HG03095 (cell line): ENCODE measurements at regions not wholly inside any gene's neighbourhood (a gene's known extent, or its start where the extent isn't known, plus 50 kb on each side); places are given as distances from the start of the nearest gene placed in this dataset.
"Not testable (repeated sequence)": the region's sequence is repeated elsewhere in the genome, so short reads cannot be mapped to it uniquely, and the experiment has no call there.

Experiments
- ATAC-seq: cut with Tn5 transposase; IDR thresholded peaks from one replicate; pipeline ENCODE4 v1.9.1; 2021; ENCODE audit warnings: moderate library complexity; ENCODE audit not compliant: unreplicated experiment

GRCh38 chr15:20369500-20369899, 172.1 kb downstream of the GOLGA6L6 start:
- no peak for ATAC-seq

DNA sequence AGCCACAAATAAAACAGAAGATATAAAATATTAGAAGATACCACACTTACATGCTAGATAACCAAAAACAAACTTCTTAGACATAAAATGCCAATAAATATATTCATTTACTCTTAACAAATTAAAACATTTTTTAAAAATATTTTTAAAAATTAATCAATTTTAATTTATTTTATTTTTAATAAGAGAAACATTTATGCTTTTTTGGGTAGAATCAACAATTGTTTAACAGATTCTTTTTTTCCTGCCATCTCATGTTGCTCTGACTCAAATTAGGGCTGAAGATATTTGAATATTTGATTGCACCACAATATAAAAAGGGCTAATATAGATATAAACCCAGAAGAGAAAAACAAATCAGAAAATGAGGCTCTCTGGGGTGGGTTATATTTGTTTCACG, 172.6 kb downstream of the GOLGA6L6 start:
- no peak for ATAC-seq

GRCh38 chr15:20367093-20367492, 174.5 kb downstream of the GOLGA6L6 start:
- no peak for ATAC-seq

- not testable (repeated sequence) for ATAC-seq
Measured at GRCh38 chr15:20363591-20363990, 178.0 kb downstream of the GOLGA6L6 start.

GRCh38 chr15:20361091-20361490, 180.5 kb downstream of the GOLGA6L6 start:
- ATAC-seq = no peak

DNA sequence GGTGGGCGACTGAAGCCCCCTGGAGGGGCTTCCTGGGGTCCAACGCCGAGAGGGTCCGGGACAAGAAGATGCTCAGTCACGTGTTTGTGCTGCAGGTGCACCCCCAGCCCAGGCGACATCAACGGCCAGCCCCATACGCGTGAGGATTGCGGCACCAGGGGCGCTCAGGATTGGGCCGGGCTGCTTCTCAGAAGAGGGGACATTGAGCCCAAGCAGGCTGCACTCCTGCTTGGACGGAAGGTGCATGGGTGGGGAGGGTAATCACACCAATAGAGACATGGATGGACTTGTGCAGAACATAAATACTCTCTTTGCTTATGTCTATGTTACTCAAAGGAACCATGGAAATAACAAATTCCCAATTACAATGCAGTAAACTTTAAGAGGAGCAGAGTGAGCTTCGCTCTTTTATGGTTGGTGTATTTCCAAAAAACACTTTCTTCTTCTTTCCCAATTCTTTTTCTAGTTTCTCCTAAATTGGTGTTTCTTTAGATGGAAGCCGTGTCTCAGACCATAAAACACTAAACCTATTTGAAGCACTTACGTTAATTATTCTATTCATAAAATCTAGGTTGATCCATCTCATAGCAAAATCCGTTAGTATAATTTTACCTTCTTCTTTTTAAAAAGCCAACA, 182.7 kb downstream of the GOLGA6L6 start:
- no peak for ATAC-seq

DNA sequence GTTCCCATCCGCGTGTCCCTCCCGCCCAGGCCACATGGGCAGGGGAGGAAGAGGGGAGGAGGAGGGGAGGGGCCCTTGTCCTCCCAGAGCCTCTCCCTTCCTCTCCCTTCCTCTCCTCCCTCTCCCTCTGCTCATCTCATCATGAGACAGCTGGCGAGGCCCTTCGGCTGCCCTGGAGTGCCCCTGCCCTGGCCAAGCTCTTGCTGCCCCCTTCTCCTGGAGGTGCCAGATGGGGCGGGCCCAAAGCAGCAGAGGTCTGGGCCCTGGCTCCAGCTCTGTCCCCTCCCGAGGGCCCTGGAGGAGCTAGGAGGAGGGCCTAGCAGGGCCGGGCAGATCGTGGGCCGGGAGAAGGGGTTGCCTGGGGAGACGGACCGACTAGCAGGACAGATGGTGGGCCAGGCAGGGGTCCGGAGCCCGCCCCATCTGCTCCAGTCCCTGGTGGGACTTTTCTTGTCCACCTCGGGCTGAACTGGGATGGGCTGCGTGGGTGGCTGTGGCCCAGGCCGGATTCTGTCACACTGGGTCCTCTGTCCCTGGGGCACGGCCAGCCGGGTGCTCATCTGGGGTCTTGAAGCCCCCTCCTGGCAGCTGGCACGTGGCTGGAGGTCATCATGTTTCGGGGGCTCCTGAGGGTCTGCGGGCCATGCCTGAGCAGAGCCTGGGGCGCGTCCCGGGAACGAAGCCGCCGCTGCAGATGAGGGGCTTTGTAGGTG, 183.4 kb downstream of the GOLGA6L6 start:
- ATAC-seq = no peak

GRCh38 chr15:20357481-20358065, 184.0 kb downstream of the GOLGA6L6 start:
- ATAC-seq = no peak

DNA sequence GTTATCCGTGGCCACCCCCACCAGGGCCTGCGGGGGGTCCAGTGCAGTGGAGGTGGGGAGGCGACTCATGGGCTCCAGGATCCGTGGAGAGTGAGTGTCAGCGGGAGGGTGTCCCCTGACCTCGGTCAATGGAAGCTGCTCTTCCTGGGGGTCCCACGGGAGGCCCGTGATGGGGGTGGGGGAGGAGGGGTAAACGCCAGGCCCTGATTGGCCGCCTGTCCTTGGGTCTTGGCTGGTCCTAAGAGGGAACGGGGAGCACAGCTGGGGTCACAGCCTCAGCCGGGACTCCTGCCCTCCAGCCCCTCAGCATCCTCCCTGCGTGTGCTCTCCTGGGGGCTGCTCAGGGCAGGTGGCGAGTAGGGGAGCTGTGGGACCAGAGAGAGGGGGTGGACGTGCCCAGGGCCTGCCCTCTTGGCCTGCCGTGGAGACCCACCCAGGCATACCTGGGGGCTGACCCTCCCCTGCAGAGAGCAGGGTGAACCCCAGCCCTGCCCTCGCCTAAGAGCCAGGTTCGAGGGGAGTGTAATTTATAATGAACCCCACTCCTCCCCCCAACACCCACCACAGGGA, 184.6 kb downstream of the GOLGA6L6 start:
- ATAC-seq = no peak

GRCh38 chr15:20356444-20356910, 185.1 kb downstream of the GOLGA6L6 start:
- ATAC-seq = peak; percentile 46

DNA sequence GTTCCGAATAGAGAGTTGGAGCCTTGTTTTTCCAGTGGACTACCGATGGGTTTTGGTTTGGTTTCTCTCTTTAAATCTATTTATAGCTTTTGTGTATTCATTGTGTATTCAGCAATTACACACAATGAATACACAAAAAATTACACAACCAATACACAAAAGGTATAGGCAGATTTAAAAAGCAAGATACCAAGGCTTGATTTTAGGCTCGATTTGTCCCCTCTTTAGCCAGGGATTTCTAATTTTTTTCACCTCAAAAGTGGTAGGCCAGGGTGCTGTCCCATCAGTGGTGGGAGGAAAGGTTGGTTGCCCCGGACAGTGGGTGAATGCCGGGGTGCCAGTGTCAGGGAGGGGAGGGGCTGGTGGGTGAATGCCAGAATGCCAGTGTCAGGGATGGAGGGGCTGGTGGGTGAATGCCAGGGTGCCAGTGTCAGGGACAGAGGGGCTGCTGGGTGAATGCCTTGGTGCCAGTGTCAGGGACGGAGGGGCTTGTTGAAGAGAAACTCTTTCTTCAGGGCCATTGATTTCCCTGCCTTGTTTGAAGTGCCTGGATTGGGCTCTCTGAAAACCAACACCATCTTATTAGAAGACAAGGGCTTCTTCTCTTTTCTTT, 186.2 kb downstream of the GOLGA6L6 start:
- no peak for ATAC-seq

- not testable (repeated sequence) for ATAC-seq
Measured at GRCh38 chr15:20354884-20355223, 186.7 kb downstream of the GOLGA6L6 start.

DNA sequence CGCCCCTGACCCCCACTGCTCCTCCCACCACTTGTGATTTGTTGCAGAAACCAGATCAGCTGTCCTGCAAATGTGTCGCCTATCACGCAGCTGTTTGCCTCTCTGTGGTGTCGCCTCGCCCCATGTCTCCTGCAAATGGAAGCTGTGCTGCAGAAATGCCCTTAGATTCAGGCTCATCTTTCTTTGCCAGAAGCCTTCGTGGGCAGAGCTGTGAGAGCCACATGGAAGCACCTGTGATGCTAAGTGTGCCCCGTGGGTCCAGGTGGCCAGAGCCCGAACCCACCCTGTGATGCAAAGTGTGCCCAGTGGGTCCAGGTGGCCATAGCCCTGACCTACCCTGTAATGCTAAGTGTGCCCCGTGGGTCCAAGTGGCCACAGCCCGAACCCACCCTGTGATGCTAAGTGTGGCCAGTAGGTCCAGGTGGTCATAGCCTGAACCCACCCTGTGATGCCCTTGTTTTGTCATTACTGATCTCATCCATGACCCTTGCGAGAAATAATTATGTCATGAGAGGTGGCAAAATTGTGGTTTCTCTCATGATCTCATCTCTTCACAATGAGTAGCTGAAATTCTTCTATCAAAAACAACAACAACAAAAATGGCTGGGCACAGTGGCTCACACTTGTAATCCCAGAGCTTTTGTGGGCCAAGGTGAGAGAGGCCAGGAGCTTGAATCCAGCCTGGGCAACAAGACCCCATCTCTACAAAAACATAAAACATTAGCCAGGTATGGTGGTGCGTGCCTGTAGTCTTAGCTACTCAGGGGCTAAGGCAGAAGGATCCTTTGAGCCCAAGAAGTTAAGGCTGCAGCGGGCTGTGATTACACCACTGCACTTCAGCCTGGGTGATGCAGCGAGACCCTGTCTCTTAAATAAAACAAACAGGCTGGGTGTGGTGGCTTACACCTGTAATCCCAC, 187.4 kb downstream of the GOLGA6L6 start:
- ATAC-seq = no peak

DNA sequence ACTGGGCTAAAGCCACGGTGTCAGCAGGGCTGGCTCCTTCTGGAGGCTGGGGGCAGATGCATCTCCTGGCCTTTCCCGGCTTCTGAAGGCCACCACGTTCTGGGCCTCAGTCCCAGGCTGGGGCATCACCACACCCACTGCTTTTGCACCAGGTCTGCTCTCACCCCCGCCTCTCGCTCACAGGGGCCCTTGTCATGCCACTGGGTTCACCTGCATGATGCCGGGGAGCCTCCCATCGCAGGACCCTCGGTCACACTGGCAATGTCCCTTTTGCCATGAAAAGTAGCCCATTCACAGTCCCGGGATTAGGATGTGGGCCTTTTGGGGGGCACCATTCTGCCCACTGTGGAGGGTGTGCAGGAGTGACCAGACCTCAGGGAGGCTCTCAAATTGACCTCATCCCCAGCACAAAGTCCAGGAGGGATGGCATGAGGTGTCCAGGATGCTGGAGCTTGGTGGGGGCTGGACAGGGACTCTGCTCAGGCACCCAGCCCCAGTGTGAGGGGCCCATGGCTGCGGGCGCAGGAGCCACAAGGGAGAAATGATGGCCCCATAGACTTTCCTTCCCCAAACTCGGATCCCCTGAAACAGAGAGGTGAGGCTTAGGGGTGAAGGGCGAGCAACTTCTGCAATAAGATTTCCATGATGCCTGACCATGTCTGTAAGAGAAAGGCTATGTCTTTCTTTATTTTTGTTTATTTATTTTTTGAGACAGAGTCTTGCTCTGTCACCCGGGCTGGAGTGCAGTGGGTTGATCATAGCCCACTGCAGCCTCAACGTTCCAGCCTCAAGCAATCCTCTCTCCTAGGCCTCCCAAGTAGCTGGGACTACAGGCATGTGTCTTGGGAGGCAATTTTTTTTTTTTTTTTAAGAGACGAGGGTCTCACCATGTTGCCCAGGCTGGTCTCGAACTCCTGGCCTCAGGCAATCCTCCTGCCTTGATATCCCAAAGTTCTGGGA, 189.1 kb downstream of the GOLGA6L6 start:
- no peak for ATAC-seq

DNA sequence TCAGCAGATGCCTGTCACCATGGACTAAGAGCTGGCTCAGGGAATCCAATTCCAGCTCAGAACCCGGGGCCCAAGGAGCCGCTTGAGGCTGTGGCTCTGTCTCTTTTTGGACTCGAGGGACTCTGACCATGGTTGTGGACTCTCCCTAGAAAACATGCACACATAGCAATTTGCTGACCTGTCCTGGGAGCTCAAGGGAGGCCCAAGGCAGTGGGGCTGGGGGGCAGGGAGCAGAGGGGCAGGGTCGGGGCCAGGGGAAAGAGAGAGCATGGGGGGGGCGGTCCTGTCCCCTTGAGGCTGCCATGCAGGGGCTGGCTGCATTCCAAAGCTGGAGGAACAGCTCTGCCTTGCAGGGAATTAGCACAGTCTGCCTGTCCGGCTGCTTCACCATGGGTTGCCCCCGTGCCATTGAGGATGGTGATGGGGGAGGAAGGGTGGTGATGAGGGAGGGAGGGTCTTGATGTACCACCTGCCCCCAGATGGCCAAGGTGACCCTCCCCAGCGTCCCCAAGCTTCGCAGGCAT, 190.1 kb downstream of the GOLGA6L6 start:
- ATAC-seq = no peak

DNA sequence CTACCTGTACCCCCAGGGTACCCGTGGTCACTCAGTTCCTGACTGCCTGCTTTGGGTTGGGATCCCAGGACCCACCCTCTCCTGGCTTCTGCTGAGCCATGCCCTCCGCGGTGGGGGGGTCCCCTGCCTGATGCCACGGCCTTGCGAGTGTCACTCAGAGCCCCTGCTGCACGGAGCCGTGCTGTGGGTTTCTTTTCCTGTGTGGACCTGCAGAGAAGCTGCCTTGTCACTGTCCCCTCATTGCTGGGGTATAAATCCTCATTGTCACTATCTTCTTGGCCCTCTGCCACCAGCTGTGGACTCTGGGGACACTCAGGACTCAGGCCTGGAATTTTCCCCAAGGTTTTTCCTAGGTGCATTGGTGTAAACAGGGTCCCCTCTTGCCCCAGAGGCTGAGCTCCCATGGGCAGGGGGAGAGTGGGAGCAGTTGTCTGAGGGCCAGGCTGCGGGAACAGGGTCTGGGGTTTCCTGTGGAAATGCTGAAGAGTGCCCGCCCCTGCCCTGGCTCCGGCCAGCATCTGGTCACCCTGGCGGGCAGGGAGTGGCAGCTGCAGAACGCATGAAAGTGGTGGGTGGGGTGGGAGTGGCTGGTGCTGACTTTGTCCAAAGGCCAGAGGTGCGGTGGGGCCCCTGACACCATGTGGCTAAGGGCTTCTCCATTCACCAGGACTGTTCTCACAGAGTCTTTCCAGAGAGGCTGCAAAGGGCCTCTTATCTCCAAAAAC, 191.7 kb downstream of the GOLGA6L6 start:
- no peak for ATAC-seq

GRCh38 chr15:20348900-20349773, 192.5 kb downstream of the GOLGA6L6 start:
- no peak for ATAC-seq
